ENCODE measurements at regions not wholly inside any gene's neighbourhood (a gene's known extent, or its start where the extent isn't known, plus 50 kb on each side); places are given as distances from the start of the nearest gene placed in this dataset.

DNA sequence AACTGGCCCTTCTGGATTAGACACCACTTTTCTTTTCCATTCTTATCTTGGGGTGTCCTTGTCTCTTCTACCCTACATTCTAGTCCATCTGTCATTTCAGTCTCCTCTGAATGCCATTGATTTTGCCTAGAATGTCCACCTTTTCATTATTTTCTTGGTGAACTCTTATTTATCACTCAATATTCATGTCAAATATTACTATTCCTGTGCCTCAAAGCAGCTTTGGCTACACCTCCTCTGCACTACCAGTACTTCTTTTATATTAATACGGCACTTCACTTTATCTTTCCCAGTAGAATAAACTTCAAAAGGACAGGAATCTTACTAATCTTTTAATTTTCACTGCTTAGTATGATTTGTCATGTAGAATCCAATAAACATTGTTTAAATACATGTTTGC is 186.4 kb upstream of the DPYD start:
- TF ChIP-seq, protein P1, sequence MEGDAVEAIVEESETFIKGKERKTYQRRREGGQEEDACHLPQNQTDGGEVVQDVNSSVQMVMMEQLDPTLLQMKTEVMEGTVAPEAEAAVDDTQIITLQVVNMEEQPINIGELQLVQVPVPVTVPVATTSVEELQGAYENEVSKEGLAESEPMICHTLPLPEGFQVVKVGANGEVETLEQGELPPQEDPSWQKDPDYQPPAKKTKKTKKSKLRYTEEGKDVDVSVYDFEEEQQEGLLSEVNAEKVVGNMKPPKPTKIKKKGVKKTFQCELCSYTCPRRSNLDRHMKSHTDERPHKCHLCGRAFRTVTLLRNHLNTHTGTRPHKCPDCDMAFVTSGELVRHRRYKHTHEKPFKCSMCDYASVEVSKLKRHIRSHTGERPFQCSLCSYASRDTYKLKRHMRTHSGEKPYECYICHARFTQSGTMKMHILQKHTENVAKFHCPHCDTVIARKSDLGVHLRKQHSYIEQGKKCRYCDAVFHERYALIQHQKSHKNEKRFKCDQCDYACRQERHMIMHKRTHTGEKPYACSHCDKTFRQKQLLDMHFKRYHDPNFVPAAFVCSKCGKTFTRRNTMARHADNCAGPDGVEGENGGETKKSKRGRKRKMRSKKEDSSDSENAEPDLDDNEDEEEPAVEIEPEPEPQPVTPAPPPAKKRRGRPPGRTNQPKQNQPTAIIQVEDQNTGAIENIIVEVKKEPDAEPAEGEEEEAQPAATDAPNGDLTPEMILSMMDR (IDR thresholded peaks at IDR 0.05), result no peak
- TF ChIP-seq POLR2A (IDR thresholded peaks at IDR 0.05), result no peak
- WGBS, 2 donors, result 92 to 95% methylated on average over 1 of the region's 1 CpG
- intact Hi-C loops (cut with DNase I; ENCODE audit: low total_unique reads), result no loop called here
- DNase-seq (ENCODE audit: low spot score in 2 of 2), result no peak
- no peak overlapping the region for H3K4me3 ChIP-seq (ENCODE audit: low read depth, poor library complexity, severe bottlenecking)

DNA sequence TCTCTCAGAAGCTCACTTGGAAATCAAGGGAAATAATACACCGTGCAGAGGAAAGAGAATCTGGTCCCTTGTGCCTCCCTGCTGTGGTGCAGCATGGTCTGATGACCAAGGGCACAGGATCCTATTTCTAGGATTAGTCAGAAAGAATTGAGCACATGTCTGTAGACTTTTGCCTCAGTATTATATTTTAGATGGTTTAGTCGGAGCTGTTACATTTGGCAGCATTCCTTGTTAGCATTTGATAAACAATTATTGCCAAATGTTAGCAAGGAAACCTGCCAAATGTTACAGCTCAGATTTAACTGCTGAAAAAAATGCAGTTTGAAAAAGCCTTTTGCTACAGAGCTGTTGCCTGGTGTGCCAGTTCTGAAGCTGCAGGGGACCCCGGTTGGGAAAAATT is 183.5 kb upstream of the DPYD start:
- WGBS, 2 donors, result 23 to 27% methylated on average over 3 of the region's 3 CpGs
- TF ChIP-seq POLR2A (IDR thresholded peaks at IDR 0.05), result no peak
- TF ChIP-seq, protein P1 (IDR thresholded peaks at IDR 0.05), result no peak

DNA sequence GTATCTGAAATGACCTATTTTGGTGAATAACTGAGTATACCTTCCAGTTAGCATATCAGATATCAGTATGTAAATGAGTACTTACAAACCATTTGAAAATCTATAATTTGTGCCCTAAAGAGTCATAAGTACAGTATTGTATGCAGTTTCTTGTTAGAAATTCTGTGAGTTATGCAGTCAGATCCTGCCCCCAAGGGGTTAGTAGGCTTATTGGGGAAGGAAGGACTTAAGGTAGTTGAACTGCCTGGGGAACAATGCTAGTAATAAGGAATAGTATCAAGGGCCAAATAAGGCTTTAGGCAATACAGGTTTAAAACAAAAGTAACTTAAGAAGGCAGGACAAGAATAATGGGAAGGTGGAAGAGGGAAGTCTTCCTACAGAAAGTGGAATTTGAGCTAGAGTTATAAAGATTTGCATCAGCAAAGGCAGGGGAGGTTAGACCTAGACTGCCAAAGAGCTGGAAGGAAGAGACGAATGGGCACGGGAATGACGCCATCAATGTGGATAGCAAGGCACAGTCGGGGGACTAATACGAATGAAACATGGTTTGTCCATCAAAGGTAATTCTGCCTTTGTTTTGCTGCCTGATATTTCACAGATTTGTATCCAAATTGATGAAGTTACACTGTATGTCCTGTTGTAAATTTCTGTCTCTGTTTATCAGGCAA is 182.9 kb upstream of the DPYD start:
- TF ChIP-seq, protein P1 (IDR thresholded peaks at IDR 0.05), result no peak
- TF ChIP-seq POLR2A (IDR thresholded peaks at IDR 0.05), result no peak
- no peak for DNase-seq (ENCODE audit: low spot score in 2 of 2)
- no peak overlapping the region for H3K4me3 ChIP-seq (ENCODE audit: low read depth, poor library complexity, severe bottlenecking)
- intact Hi-C loops (cut with DNase I; ENCODE audit: low total_unique reads), result no loop called here
- 25 to 35% methylated on average over 5 of the region's 5 CpGs for WGBS, 2 donors

More for the DNA sequence above, 183.5 kb upstream of the DPYD start:
- no peak for DNase-seq (ENCODE audit: low spot score in 2 of 2)
- H3K4me3 ChIP-seq (ENCODE audit: low read depth, poor library complexity, severe bottlenecking), result no peak overlapping the region
- intact Hi-C loops (cut with DNase I; ENCODE audit: low total_unique reads), result no loop called here

DNA sequence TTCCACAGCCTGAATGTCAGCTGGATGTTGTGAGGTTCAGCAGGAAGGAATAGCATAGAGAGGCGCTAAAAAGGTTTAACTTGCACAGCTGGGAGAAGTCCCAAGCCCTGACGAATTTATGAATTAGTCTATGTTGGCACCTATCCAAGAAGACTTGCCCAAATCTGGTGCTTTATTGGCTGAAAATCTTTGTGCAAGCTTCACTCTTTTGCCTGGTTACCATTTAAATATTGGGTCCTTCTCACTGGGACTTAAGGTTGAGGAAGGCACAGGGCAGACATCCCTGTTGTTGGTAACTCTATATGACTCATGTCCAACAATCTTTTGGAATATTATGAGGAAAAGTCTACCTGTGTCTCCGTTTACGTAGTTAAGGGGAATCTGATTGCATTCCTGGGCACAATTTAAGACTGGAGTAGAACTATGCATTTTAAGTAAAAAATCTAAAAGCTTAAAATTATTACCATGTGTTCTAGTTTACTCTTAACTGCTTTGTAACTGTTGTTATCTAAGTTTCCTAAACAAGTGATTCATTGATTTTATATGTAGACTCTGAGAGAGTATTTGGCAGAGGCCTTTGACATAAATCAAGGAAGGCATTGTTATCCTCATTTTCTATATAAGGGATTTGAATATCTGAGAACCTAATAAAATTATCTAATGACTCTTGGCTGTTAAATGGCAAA is 181.7 kb upstream of the DPYD start:
- intact Hi-C loops (cut with DNase I; ENCODE audit: low total_unique reads), result no loop called here
- 51 to 57% methylated on average over 4 of the region's 4 CpGs for WGBS, 2 donors
- no peak for TF ChIP-seq POLR2A (IDR thresholded peaks at IDR 0.05)
- TF ChIP-seq, protein P1 (IDR thresholded peaks at IDR 0.05), result no peak
- H3K4me3 ChIP-seq (ENCODE audit: low read depth, poor library complexity, severe bottlenecking), result no peak overlapping the region
- no peak for DNase-seq (ENCODE audit: low spot score in 2 of 2)

DNA sequence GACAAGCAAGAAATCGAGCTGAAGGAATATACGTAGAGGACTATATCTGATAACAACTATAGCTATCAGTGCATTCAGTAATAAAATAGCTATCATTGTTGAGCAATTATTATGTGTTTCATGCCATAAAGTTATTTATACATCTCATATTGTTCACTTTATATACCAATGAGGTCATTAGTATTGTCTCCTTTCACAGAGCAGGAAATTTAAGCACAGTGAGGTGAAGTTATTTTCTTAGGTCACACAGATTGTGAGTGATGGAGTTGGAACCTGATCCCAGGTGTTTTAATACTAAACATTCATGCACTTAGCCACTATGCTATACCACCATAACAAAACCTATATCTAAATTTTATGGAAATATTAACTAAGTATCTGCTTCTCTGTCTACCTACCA is 180.5 kb upstream of the DPYD start:
- WGBS, 2 donors, result 79 to 87% methylated on average over 2 of the region's 2 CpGs
- TF ChIP-seq POLR2A (IDR thresholded peaks at IDR 0.05), result no peak
- TF ChIP-seq, protein P1 (IDR thresholded peaks at IDR 0.05), result no peak
- DNase-seq (ENCODE audit: low spot score in 2 of 2), result no peak
- no peak overlapping the region for H3K4me3 ChIP-seq (ENCODE audit: low read depth, poor library complexity, severe bottlenecking)
- intact Hi-C loops (cut with DNase I; ENCODE audit: low total_unique reads), result no loop called here
